ENCODE measurements at regions not wholly inside any gene's neighbourhood (a gene's known extent, or its start where the extent isn't known, plus 50 kb on each side); places are given as distances from the start of the nearest gene placed in this dataset.

- no peak overlapping the region for H2BK5ac ChIP-seq (ENCODE audit: insufficient read length, low read length)
- no peak overlapping the region for H2AK5ac ChIP-seq (ENCODE audit: insufficient read length, low read length)
- Mint-ChIP-seq H3K9me3 (peaks cover 55% of the 10 kb centered on the region in 2 experiments), H3K27ac (no peak overlapping the region), H3K4me3 (no peak overlapping the region), H3K36me3 (ENCODE audit: insufficient read depth in 1 of 3, low read depth in 3 of 3) (peaks cover 27 to 48% (median 36%) of the 10 kb centered on the region in 3 experiments), H3K27me3 (ENCODE audit: low read depth) (no peaks in the 10 kb centered on the region; the same call in 1 of the 2 replicates), H3K4me1 (no peaks in the 10 kb centered on the region)
- H3K4me1 ChIP-seq (ENCODE audit: insufficient read depth, low read length), result no peaks in the 10 kb centered on the region
- no peak overlapping the region for H4K91ac ChIP-seq (ENCODE audit: insufficient read length, low read depth, low read length)
- no peak for DNase-seq
- no peaks in the 10 kb centered on the region for H3K27me3 ChIP-seq (ENCODE audit: insufficient read depth, low read length)
- H3K9ac ChIP-seq (ENCODE audit: extremely low read depth, insufficient read length, low read length), result no peak overlapping the region
- WGBS (ENCODE audit: extremely low coverage, insufficient read length, low lambda C conversion rate), result no CpG with 5 or more reads among the region's 2 CpGs
- no peak overlapping the region for H3K4ac ChIP-seq (ENCODE audit: low read depth, low read length)
- no peak overlapping the region for H3K23ac ChIP-seq (ENCODE audit: insufficient read length, low read depth, low read length)
- no peaks in the 10 kb centered on the region for H3K79me1 ChIP-seq (ENCODE audit: insufficient read depth, low read depth, low read length, poor library complexity, severe bottlenecking)
- H2BK15ac ChIP-seq (ENCODE audit: low read depth, low read length), result no peak overlapping the region
- H4K8ac ChIP-seq (replicated peaks; ENCODE audit: insufficient read length, low read depth, low read length), result no peak overlapping the region
- no peaks in the 10 kb centered on the region for H4K20me1 ChIP-seq (ENCODE audit: control insufficient read depth, insufficient read depth, insufficient read length)
- H3K79me2 ChIP-seq (ENCODE audit: insufficient read depth, low read length), result no peaks in the 10 kb centered on the region; the same call in 1 of the 2 replicates
- H2BK12ac ChIP-seq (ENCODE audit: insufficient read length, low read depth, low read length), result no peak overlapping the region
- no peak overlapping the region for H3K18ac ChIP-seq (ENCODE audit: insufficient read length, low read depth, low read length)
- H2BK20ac ChIP-seq (ENCODE audit: low read depth, low read length, poor library complexity, severe bottlenecking), result no peak overlapping the region
- no peak for TF ChIP-seq CTCF (conservative IDR thresholded peaks at IDR 0.05)
- no peak overlapping the region for H3K4me2 ChIP-seq (ENCODE audit: insufficient read depth, insufficient read length, low read length)
- no peak overlapping the region for H4K5ac ChIP-seq (ENCODE audit: insufficient read length, low read depth, low read length)
- no peak overlapping the region for H3K14ac ChIP-seq (ENCODE audit: insufficient read depth, low read length)
- H3K9me3 ChIP-seq (ENCODE audit: control insufficient read depth, low read depth, low read length), result peaks cover 42% of the 10 kb centered on the region
- no peak overlapping the region for H3K27ac ChIP-seq (ENCODE audit: insufficient read length, low read depth, low read length)
- no peak overlapping the region for H3K56ac ChIP-seq (ENCODE audit: insufficient read length, low read depth, low read length)
- H3K23me2 ChIP-seq (ENCODE audit: insufficient read length, low read depth, low read length, poor library complexity, severe bottlenecking), result no peaks in the 10 kb centered on the region
- H2BK120ac ChIP-seq (ENCODE audit: low read depth, low read length, poor library complexity, severe bottlenecking), result no peak overlapping the region
- H2AFZ ChIP-seq (ENCODE audit: low read length), result no peak overlapping the region
- no peak overlapping the region for H3T11ph ChIP-seq (ENCODE audit: low read length)
Observed at GRCh38 chr6:76262240-76262639, 189.8 kb upstream of the IMPG1 start.

Data from H9 (cell line).